HepG2 (cell line): ENCODE measurements at regions not wholly inside any gene's neighbourhood (a gene's known extent, or its start where the extent isn't known, plus 50 kb on each side); places are given as distances from the start of the nearest gene placed in this dataset.
"Not testable (repeated sequence)": the region's sequence is repeated elsewhere in the genome, so short reads cannot be mapped to it uniquely, and the experiment has no call there.

ENCODE experiments used
- ATAC-seq: fragments of 200-7000 bp; cut with Tn5 transposase; 3 replicates; pipeline ENCODE4 v1.9.1; 2020; ENCODE audit warnings: mild to moderate bottlenecking, moderate library complexity
- BruUV-seq: library from RNA; stranded (reverse); fragments of 400-500 nt; replicated peaks from 2 replicates; lab custom pipeline; 2021; lab: Mats Ljungman, UMichigan
- CTCF ChIA-PET: fragments of 300-600 bp; formaldehyde crosslinking; extraction: SDS; loops from one replicate; lab custom pipeline; 2021; ENCODE audit warnings: low total read pairs, inconsistent platforms, low intra/inter-chr PET ratio; lab: Yijun Ruan, JAX
- POLR2A ChIA-PET: fragments of 350-600 bp; sonication (Branson Sonifier 250); formaldehyde crosslinking; loops from one replicate; lab custom pipeline; 2020; ENCODE audit warnings: antibody characterized with exemption, inconsistent platforms; lab: Yijun Ruan, JAX
- DNase-seq: peaks from one replicate; pipeline ENCODE4 v3.0.0-alpha.2; 2015; ENCODE audit warnings: low spot score
- FAIRE-seq: peaks from 3 replicates; lab custom pipeline; 2011; peaks lifted over from hg19 to GRCh38; lab: Jason Lieb, UNC
- H2AFZ ChIP-seq: one replicate; pipeline ENCODE4 v1.6.1; 2011; ENCODE audit warnings: low read length, inconsistent platforms
- H3K27ac ChIP-seq: fragments of 300-600 bp; 3 replicates; pipeline ENCODE4 v1.8.0; 2011; ENCODE audit warnings: mixed run types, mild to moderate bottlenecking, mixed read lengths, low read length, inconsistent platforms; ENCODE audit not compliant: insufficient read depth; ENCODE audit errors: extremely low read length
- H3K27me3 ChIP-seq, 2 experiments: fragments of 200-600 bp in 1 of 2; 2 replicates in 1 of 2; 3 replicates in 1 of 2; pipeline versions ENCODE4 v1.6.0 to v1.8.0; 2011; ENCODE audit warnings: low read length in 2 of 2, mild to moderate bottlenecking in 2 of 2, moderate library complexity in 2 of 2, inconsistent platforms in 1 of 2; ENCODE audit not compliant: insufficient read depth in 2 of 2, control insufficient read depth in 1 of 2
- H3K36me3 ChIP-seq, 2 experiments: fragments of 200-600 bp in 1 of 2; replicated peaks in 1 of 2; 2 replicates in 1 of 2; 3 replicates in 1 of 2; pipeline versions ENCODE4 v1.5.1 to v1.8.0; 2011; ENCODE audit warnings: low read length in 2 of 2, inconsistent platforms in 1 of 2; ENCODE audit not compliant: insufficient read depth in 2 of 2, control insufficient read depth in 1 of 2
- H3K4me1 ChIP-seq: 2 replicates; pipeline ENCODE4 v1.5.1; 2012; ENCODE audit warnings: low read length, inconsistent platforms; ENCODE audit not compliant: insufficient read depth
- H3K4me2 ChIP-seq: 2 replicates; pipeline ENCODE4 v1.6.0; 2011; ENCODE audit warnings: low read depth, low read length, inconsistent platforms
- H3K4me3 ChIP-seq, 3 experiments: fragments of 200-600 bp in 1 of 3; sonication (generic), shearing (Covaris generic) in 1 of 3; replicated peaks in 1 of 3; 2 replicates each; pipeline ENCODE4 v1.5.1; 2011 to 2016; ENCODE audit warnings: low read length in 3 of 3, inconsistent platforms in 2 of 3, low read depth in 2 of 3, mild to moderate bottlenecking in 2 of 3, control low read depth in 1 of 3, mixed read lengths in 1 of 3; ENCODE audit not compliant: insufficient read depth in 1 of 3
- H3K79me2 ChIP-seq: one replicate; pipeline ENCODE4 v1.6.1; 2011; ENCODE audit warnings: low read length, inconsistent platforms; ENCODE audit not compliant: insufficient read depth
- H3K9ac ChIP-seq: 2 replicates; pipeline ENCODE4 v1.6.0; 2011; ENCODE audit warnings: mild to moderate bottlenecking, low read depth, low read length, inconsistent platforms; ENCODE audit not compliant: insufficient read depth
- H3K9me3 ChIP-seq: 2 replicates; pipeline ENCODE4 v1.5.1; 2012; ENCODE audit warnings: mild to moderate bottlenecking, low read length
- H4K20me1 ChIP-seq: 2 replicates; pipeline ENCODE4 v1.6.0; 2011; ENCODE audit warnings: inconsistent platforms, mild to moderate bottlenecking, low read length, moderate library complexity; ENCODE audit not compliant: insufficient read depth
- ATF7-NPFF ChIP-seq: sonication (generic); formaldehyde crosslinking; IDR thresholded peaks from 2 replicates; pipeline ENCODE4 v1.8.1; 2023; ENCODE audit warnings: mild to moderate bottlenecking, low read depth, missing genetic modification reagents, moderate library complexity
- HNF4G ChIP-seq, 2 experiments: sonication (generic) in 1 of 2; formaldehyde crosslinking in 1 of 2; IDR thresholded peaks; 2 replicates each; pipeline versions ENCODE4 v1.4.0 to v1.6.1; 2011 to 2020; ENCODE audit warnings: borderline replicate concordance in 2 of 2, low read depth in 2 of 2, mild to moderate bottlenecking in 2 of 2, low read length in 1 of 2, missing genetic modification reagents in 1 of 2, moderate library complexity in 1 of 2
- SUZ12 ChIP-seq: fragments of 150-350 bp; IDR thresholded peaks from 2 replicates; pipeline ENCODE4 v1.6.1; 2014; ENCODE audit warnings: low read depth, low read length
- TCF7 ChIP-seq: sonication (generic); IDR thresholded peaks from 2 replicates; pipeline ENCODE4 v1.6.1; 2016; ENCODE audit warnings: antibody characterized with exemption, low read depth
- ZNF317 ChIP-seq: sonication (generic); formaldehyde crosslinking; IDR thresholded peaks from 2 replicates; pipeline ENCODE4 v1.5.0; 2020; ENCODE audit warnings: mild to moderate bottlenecking, missing genetic modification reagents
- WGBS: methylation state at CpG from one replicate; pipeline ENCODE4 v1.1.6; 2017; ENCODE audit warnings: low lambda C conversion rate; 5-methylcytosine and 5-hydroxymethylcytosine counted together
- in situ Hi-C: cut with HindIII; loops from 2 replicates; pipeline ENCODE4 v1.10.0; 2017; ENCODE audit warnings: low pct_unique_long_range_greater_than_20kb; ENCODE audit not compliant: extremely low pct_ligation_motif_present
- intact Hi-C: fragments of 100-400 bp; cut with micrococcal nuclease; formaldehyde crosslinking; loops from one replicate; pipeline ENCODE4 v1.10.0; 2022; ENCODE audit not compliant: unreplicated experiment
- TF ChIP-seq, protein P1 (sequence below): IDR thresholded peaks from 2 replicates; pipeline ENCODE4 v1.6.1; 2016; ENCODE audit warnings: low read depth, missing genetic modification reagents, missing compliant biosample characterization

DNA sequence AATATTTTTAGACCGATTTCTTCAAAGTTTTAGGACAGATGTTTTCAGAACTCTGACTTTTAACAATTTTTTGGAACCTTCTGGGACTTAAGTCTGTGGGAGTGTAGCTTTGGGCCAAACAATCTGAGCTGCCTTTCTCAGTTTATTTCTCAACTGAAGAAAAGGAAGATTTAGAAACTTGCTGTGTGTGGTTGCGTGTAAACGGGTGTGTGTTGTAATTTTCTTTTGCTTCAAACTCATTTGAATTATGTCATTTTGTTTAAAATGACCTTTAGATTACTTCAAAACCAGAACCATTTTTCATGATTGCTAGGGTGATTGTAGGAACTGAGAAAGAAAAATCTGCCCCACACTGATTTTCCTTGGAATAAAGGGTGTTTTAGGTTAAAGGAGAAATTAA is 577.7 kb upstream of the GALNTL6 start:
- H2AFZ ChIP-seq: no peak overlapping the region
- POLR2A ChIA-PET: no interaction called here
- FAIRE-seq (no peak), DNase-seq (no peak), ATAC-seq (no peak)
- intact Hi-C loops (no loop called here), in situ Hi-C loops (no loop called here)
- WGBS: 0% methylated on average over 3 of the region's 3 CpGs
- H3K9ac ChIP-seq: no peak overlapping the region
- no peak for TF ChIP-seq ZNF317
- no peak for TF ChIP-seq ATF7-NPFF (CRISPR knock-in tag)
- TF ChIP-seq TCF7: no peak
- TF ChIP-seq SUZ12: no peak
- TF ChIP-seq HNF4G (IDR thresholded peaks at IDR 0.05; ENCODE audit: borderline replicate concordance, low read depth, low read length): no peak
- TF ChIP-seq HNF4G (CRISPR knock-in tag; IDR thresholded peaks at IDR 0.05; ENCODE audit: borderline replicate concordance, low read depth): no peak
- TF ChIP-seq, protein P1, sequence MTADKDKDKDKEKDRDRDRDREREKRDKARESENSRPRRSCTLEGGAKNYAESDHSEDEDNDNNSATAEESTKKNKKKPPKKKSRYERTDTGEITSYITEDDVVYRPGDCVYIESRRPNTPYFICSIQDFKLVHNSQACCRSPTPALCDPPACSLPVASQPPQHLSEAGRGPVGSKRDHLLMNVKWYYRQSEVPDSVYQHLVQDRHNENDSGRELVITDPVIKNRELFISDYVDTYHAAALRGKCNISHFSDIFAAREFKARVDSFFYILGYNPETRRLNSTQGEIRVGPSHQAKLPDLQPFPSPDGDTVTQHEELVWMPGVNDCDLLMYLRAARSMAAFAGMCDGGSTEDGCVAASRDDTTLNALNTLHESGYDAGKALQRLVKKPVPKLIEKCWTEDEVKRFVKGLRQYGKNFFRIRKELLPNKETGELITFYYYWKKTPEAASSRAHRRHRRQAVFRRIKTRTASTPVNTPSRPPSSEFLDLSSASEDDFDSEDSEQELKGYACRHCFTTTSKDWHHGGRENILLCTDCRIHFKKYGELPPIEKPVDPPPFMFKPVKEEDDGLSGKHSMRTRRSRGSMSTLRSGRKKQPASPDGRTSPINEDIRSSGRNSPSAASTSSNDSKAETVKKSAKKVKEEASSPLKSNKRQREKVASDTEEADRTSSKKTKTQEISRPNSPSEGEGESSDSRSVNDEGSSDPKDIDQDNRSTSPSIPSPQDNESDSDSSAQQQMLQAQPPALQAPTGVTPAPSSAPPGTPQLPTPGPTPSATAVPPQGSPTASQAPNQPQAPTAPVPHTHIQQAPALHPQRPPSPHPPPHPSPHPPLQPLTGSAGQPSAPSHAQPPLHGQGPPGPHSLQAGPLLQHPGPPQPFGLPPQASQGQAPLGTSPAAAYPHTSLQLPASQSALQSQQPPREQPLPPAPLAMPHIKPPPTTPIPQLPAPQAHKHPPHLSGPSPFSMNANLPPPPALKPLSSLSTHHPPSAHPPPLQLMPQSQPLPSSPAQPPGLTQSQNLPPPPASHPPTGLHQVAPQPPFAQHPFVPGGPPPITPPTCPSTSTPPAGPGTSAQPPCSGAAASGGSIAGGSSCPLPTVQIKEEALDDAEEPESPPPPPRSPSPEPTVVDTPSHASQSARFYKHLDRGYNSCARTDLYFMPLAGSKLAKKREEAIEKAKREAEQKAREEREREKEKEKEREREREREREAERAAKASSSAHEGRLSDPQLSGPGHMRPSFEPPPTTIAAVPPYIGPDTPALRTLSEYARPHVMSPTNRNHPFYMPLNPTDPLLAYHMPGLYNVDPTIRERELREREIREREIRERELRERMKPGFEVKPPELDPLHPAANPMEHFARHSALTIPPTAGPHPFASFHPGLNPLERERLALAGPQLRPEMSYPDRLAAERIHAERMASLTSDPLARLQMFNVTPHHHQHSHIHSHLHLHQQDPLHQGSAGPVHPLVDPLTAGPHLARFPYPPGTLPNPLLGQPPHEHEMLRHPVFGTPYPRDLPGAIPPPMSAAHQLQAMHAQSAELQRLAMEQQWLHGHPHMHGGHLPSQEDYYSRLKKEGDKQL (CRISPR knock-in tag): no peak
- H3K79me2 ChIP-seq: no peaks in the 10 kb centered on the region
- H3K4me2 ChIP-seq: no peak overlapping the region
- BruUV-seq: no TSS peak
- CTCF ChIA-PET: no interaction called here
- no peaks in the 10 kb centered on the region for H3K4me1 ChIP-seq
- H3K36me3 ChIP-seq: no peaks in the 10 kb centered on the region
- H3K27me3 ChIP-seq: no peaks in the 10 kb centered on the region
- no peaks in the 10 kb centered on the region for H4K20me1 ChIP-seq
- H3K27ac ChIP-seq: no peak overlapping the region
- H3K4me3 ChIP-seq: no peak overlapping the region
- no peaks in the 10 kb centered on the region for H3K9me3 ChIP-seq

DNA sequence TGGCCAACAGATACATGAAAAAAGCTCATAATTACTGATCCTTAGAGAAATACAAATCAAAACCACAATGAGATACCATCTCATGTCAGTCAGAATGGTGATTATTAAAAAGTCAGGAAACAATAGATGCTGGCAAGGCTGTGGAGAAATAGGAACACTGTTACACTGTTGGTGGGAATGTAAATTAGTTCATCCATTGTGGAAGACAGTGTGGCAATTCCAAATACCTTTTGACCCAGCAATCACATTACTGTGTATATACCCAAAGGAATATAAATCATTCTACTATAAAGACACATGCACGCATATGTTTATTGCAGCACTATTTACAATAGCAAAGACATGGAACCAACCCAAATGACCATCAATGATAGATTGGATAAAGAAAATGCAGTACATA is 583.9 kb upstream of the GALNTL6 start:
- H4K20me1 ChIP-seq, H3K36me3 ChIP-seq, H3K4me2 ChIP-seq, H3K79me2 ChIP-seq, CTCF ChIA-PET, DNase-seq, FAIRE-seq, H3K27ac ChIP-seq, ATAC-seq, POLR2A ChIA-PET, H3K27me3 ChIP-seq, H3K4me1 ChIP-seq, H2AFZ ChIP-seq, H3K4me3 ChIP-seq, H3K9ac ChIP-seq, H3K9me3 ChIP-seq, intact Hi-C loops, in situ Hi-C loops, BruUV-seq: not testable (repeated sequence)
- WGBS: 60% methylated on average over 1 of the region's 1 CpG
